ENCODE measurements at regions not wholly inside any gene's neighbourhood (a gene's known extent, or its start where the extent isn't known, plus 50 kb on each side); places are given as distances from the start of the nearest gene placed in this dataset.

DNA sequence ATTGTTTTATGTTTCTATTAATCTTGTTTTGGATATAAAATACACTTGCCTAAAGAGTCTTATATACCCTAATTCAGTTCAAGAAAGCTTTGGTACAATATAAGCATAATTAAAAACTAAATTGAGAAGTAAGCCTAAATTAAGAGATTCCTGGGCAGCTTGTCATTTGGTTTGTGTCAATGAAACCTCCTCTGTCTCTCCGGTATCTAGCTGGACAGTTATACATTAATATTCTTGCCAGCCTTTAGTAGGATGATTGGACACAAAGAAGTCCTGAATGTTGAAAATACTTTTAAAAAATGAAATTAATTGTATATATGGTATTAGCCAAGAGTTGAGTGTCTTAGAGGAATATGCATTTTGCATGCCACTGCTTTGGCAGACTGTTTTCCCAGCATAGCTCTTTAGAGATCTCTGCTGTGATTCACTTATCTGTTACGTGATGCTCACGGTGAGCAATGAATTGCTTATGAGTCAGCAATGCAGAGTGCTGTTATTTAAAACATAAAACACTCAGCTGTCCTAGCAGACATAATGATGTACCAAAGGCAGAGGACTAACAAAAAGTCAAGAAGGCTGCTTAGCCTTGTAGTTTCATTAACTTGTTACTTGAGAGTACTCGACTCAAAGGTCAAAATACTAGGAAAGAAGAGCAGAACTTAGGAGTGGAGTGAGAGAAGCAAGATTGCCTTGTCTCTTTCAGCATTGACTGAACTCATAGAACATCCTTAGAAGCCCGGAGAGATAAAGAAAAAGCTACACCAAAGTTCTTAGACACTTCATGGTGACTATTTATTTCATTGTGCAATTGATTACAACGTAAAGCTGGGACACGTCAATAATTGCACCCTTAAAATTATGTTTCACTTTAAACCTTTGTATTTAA, 1296.1 kb upstream of the PCDH7 start:
- no peak for DNase-seq

DNA sequence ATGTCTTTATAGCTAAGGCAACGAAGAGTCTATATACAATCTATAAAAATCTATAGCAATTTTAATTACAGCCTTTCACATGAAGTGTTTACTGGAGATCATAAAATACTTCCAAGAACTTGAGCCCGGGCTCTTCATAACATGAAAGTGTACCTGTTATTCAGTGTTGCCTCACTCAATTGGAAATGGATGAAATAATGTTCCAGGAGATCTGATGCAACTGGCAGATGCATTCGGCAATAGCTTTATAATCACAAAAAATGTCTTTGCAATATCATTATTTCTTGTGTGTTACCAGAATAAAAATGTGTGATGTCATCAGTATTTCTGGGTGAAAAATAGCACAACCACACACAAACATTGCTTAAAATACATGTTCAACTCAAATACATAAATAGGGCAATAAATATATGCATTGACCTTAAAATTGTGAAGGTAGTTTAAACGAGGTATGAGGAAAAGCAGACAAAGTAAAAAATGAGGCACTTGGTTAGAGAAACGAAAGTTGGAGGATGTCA, 1266.8 kb upstream of the PCDH7 start:
- DNase-seq = no peak

DNA sequence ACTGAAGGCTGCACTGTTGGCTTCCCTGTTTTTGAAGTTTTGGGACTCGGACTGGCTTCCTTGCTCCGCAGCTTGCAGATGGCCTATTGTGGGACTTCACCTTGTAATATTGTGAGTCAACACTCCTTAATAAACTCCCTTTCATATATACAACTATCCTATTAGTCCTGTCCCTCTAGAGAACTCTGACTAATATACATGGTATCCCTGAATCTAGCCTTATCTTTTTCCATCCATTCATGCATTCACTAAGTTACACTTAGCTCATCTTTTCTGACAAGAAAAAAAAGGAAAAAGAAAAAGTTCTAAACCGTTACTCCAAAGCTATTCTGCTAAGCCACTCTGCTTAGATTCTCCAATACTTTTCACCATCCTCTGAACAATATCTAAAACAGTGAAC, 1260.2 kb upstream of the PCDH7 start:
- DNase-seq = no peak

DNA sequence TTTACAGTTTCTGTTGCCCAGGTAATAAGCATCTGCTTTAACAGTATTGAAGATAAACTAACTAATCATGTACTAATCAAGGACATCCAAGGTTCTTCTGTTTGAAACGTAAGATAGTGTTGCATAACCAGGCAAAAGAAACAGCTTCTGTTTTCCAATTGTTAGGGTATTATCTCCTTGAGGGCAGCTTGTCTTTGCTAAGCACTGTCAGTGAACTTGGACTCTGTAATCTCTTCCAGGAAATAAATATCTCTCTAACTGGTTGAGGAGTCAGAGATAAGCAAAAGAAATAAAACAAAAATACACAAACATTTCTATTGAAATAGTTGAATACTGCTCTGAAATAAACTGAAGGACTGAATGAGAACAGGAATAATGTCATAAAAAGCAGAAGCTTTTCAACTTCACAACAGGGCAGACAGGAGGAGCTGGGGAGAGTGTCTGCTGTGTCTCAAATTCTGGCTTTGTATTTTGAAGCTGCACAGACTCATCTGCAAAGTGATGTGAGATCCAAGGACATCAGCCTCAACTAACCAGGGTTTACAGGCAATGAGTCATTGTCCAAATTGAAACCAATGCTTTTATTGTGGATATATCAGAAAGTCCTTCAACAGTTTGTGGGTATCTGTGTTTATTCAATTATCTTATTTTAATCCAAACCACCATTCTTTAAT, 1253.0 kb upstream of the PCDH7 start:
- no peak for DNase-seq
